WI38 (cell line): ENCODE measurements at regions not wholly inside any gene's neighbourhood (a gene's known extent, or its start where the extent isn't known, plus 50 kb on each side); places are given as distances from the start of the nearest gene placed in this dataset.

Source experiments
- H3K4me3 ChIP-seq: 2 replicates; pipeline ENCODE4 v1.5.1; 2011; ENCODE audit warnings: low read depth, mild to moderate bottlenecking, control low read depth, low read length
- TF ChIP-seq, protein P1 (sequence below): IDR thresholded peaks from 2 replicates; pipeline ENCODE4 v1.5.1; 2012; ENCODE audit warnings: low read depth, mild to moderate bottlenecking, control low read depth, low read length

GRCh38 chr2:204170411-204170810 is 233.8 kb downstream of the ICOS start:
- TF ChIP-seq, protein P1, sequence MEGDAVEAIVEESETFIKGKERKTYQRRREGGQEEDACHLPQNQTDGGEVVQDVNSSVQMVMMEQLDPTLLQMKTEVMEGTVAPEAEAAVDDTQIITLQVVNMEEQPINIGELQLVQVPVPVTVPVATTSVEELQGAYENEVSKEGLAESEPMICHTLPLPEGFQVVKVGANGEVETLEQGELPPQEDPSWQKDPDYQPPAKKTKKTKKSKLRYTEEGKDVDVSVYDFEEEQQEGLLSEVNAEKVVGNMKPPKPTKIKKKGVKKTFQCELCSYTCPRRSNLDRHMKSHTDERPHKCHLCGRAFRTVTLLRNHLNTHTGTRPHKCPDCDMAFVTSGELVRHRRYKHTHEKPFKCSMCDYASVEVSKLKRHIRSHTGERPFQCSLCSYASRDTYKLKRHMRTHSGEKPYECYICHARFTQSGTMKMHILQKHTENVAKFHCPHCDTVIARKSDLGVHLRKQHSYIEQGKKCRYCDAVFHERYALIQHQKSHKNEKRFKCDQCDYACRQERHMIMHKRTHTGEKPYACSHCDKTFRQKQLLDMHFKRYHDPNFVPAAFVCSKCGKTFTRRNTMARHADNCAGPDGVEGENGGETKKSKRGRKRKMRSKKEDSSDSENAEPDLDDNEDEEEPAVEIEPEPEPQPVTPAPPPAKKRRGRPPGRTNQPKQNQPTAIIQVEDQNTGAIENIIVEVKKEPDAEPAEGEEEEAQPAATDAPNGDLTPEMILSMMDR, result no peak
- no peak overlapping the region for H3K4me3 ChIP-seq

GRCh38 chr2:204171432-204172144 is 235.0 kb downstream of the ICOS start:
- no peak overlapping the region for H3K4me3 ChIP-seq

DNA sequence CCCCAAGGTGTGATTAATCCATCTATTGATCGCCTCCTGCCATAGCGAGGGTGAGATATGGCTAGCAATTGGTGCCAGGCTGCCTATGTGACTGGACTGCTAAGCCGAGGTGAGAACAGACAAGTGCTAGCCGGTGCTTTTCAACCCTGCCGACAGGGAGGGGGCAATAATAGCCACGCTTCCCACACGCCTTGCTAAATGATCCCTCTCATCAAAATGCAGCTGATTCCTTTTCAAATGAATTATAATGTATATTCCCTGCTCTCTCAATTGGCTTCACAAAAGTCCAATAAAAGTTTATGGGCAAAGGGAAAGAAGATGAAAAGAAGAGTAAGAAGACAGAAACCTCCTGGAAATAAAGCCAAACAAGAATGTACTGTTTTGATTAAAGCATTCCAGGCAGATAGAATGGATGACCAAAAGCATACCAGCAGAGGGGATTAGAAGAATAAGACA is 235.6 kb downstream of the ICOS start:
- TF ChIP-seq, protein P1, result no peak
- no peak overlapping the region for H3K4me3 ChIP-seq

More at GRCh38 chr2:204171432-204172144, 235.0 kb downstream of the ICOS start:
- TF ChIP-seq, protein P1, result no peak

- H3K4me3 ChIP-seq, result no peak overlapping the region
- TF ChIP-seq, protein P1, result no peak
Observed at GRCh38 chr2:204174034-204174433, 237.5 kb downstream of the ICOS start.

GRCh38 chr2:204175552-204176271 is 239.1 kb downstream of the ICOS start:
- no peak overlapping the region for H3K4me3 ChIP-seq
- TF ChIP-seq, protein P1, result no peak

DNA sequence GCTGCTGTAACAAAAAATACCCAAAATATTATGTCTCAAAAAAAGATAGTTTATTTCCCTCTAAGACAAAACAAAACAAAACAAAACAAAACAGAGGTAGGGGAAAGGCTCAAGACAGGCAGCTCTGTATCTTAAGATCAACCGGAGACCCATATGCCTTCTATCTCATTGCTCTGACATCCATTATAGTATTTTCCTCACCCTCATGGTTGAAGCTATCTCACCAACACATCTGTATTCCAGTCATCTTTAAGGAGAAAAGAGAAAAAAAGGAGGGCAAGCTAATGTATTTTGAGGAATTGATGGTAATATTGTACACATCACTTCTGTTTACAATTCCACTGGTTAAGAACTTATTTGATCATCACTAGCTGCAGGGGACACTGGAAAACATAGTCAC is 239.7 kb downstream of the ICOS start:
- no peak overlapping the region for H3K4me3 ChIP-seq
- TF ChIP-seq, protein P1, result no peak
